OCI-M2 (cell line): ENCODE measurements at regions not wholly inside any gene's neighbourhood (a gene's known extent, or its start where the extent isn't known, plus 50 kb on each side); places are given as distances from the start of the nearest gene placed in this dataset.

ENCODE experiments used
- DNase-seq: peaks from one replicate; lab custom pipeline; 2025; ENCODE audit not compliant: unreplicated experiment; lab: John Stamatoyannopoulos, UW

DNA sequence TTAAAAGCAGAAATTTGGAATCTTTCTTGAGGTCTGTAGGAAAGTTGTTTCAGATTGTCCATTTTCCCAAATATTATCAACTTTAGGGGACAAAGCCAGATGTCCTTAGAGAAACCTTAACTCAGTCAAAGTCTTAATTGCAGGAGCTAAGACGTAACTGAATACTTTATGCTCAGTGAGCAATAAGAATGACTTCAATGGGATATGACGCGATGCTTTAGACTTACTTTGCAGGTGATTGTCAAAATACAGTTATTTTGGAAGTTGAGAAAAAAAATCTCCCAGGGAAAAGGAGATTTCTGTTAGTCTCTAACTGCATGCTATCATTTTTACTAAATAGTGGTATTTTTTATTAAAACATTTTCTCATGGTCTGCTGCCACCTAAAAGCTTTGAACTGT lies 750.9 kb upstream of the STXBP6 start:
- DNase-seq = no peak

DNA sequence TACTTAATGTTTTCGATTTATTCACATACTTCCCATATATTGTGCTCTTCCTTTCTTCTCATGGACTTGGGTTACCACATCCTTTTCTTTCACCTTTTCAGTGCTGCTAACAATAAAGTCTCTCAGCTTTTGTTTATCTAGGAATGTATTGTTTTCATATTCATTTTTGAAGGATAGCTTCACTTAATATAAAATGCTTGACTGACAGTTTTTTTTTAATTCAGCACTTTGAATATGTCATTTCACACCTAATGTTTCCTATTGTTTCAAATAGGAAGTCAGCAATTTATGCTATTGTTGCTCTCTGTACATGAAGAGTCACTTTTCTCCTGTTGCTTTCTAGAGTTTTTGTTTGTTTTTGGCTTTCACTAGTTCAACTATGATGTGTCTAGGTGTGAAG lies 738.3 kb upstream of the STXBP6 start:
- no peak for DNase-seq

DNA sequence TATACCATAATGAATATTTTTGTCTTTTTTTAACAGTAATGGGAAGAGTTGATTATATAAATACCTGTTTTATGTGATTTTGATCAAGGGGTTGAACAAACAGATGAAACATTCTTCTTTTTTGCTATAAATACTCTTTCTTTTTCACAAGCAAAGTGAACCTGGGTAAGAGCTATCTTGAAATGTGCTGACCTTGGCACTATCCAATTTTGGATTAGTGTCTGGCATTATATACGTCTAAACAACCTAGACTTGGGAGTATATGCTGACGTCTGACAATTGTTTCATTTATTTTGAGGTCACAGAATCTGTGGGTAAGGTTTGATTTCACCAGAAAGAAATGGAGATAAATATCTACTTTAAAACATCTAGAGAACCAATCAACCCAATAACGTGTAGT lies 716.0 kb upstream of the STXBP6 start:
- DNase-seq = no peak

DNA sequence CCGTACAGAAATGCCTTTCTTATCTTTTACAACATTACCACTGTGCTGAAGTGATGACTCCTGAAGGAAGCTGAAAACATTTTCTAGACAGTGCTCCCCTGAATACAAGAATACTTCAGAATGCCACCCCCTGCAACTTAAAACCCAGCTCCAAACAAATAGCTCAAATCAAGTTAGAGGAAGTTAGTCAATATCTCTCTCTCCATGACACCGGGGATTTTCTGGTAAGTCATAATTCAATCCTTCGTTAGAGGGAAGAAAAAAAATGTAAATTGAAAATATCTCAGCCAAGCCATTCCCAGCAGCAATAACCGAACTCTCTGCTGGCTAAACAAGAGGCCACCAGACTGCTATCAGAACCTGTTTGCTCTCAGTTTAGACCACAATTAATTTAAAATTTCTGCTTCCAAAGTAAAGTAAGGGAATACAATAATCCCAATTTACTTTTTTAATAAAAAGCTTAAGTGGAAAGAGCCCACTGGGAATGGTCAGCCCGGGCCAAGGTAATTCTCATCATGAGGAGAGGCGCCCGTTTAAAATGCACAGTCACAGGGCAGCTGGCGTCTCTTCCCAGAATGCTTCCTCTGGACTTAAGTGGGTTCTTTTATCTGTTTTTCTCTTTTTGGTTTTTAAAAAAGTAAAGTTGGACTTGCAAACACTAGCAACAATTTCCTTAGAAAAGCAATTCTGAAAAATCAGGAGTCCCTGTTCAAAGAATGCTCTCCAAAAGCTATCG lies 710.1 kb upstream of the STXBP6 start:
- DNase-seq = no peak

DNA sequence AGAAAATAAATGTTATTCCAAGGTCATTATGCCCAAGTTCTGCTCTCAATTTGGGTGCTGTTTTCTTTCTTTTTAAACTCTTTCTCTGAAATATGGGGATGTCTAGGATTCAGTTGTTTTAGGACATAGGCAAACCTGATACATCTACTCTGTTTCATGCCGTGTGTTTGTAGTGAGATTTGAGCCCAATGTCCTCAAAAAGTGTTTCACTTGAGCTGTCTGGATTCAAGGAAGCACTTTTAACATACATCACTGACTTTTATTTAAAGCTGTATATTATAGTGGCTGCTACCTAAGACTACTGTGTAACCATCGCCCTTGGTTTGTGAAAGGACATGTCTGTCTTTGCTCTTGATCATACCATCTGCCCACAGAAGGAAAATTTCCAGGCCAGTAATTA lies 709.3 kb upstream of the STXBP6 start:
- DNase-seq = no peak

DNA sequence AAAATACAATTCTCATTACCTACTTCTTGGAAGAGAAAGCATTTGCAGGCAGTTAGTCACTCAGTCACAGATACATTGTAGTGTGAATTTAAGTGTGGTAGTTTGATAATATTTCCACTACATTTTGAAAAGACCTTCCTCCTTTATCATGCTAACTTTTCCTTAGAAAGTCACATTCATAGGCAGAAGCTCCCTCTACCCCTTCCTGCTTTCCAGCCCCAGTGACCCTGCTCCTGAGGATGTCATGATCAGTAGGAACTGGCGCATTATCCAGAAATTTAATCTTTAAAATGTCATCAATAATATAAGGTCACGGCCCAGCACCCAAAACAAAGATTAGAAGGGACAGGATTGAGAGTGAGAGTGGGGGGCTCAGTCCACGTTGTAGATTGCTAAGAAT lies 707.4 kb upstream of the STXBP6 start:
- no peak for DNase-seq

DNA sequence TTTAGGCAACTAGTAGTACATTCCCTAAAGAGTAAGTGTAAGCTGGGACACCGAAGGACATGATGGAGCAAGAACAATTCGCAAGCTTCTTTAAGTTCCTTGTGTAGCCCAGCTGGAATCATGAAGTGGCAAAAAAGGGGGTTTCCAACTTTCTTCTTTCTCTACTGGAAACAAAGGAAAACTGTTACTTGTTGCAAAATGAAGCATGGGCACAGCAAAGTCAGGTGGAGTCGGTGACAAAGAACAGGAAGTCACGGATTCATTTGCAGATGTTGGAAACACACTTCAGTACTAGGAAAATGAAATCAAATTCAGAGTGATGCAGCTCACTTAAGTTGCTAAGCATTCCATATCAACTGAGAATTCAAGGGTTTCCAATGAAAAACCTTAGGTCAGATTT lies 706.9 kb upstream of the STXBP6 start:
- no peak for DNase-seq

DNA sequence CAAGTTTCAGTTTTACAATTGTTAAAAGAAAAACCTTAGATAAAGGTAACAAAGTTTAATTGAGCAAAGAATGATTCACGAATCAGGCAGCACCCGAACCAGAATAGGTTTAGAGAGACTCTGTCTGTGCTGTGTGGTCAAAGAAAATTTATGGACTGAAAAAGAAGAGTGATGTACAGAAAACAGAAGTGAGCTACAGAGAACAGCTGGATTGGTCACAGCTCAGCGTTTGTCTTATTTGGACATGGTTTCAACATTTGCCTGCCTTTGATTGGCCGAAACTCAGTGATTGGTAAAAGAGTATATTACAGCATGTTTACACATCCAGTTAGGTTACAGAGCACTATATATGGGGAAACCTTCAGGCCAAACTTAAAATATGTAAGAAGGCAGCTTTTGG lies 703.2 kb upstream of the STXBP6 start:
- DNase-seq = no peak

DNA sequence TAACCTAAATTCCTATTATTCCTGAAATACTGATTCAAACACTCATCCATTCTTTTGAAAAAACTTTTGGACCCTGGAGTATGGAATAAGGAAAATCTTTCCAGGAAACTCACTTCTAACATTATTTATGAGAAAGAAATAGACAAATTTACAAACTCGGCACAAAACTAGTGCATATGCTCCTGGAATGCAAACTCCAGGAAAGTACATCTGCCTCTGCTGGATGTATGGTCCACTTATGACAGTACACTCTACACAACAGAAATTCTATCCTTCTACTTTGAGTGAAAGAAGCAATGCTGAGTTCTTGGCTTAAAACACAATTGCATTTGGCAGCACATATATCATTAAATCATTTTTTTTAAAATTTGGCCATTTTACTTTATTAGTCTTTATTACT lies 700.5 kb upstream of the STXBP6 start:
- DNase-seq = no peak
